H9 (cell line): ENCODE measurements at regions not wholly inside any gene's neighbourhood (a gene's known extent, or its start where the extent isn't known, plus 50 kb on each side); places are given as distances from the start of the nearest gene placed in this dataset.

Experiments
- DNase-seq: peaks from one replicate; pipeline ENCODE4 v3.0.0-alpha.2; 2017
- H2AFZ ChIP-seq: one replicate; pipeline ENCODE4 v1.6.1; 2013; ENCODE audit warnings: mild to moderate bottlenecking, low read length, control low read depth, moderate library complexity
- H2AK5ac ChIP-seq: 2 replicates; pipeline ENCODE4 v1.6.1; 2013; ENCODE audit warnings: low read length, control low read depth, mixed read lengths; ENCODE audit not compliant: insufficient read length
- H2BK120ac ChIP-seq: one replicate; pipeline ENCODE4 v1.6.1; 2013; ENCODE audit warnings: low read depth, mild to moderate bottlenecking, low read length, control low read depth, inconsistent platforms; ENCODE audit not compliant: poor library complexity, severe bottlenecking
- H2BK12ac ChIP-seq: 2 replicates; pipeline ENCODE4 v1.6.1; 2013; ENCODE audit warnings: low read length, control low read depth, mixed read lengths, low read depth; ENCODE audit not compliant: insufficient read length
- H2BK15ac ChIP-seq: 2 replicates; pipeline ENCODE4 v1.6.1; 2013; ENCODE audit warnings: low read depth, low read length, control low read depth
- H2BK20ac ChIP-seq: one replicate; pipeline ENCODE4 v1.6.1; 2013; ENCODE audit warnings: low read depth, mild to moderate bottlenecking, low read length, control low read depth, inconsistent platforms; ENCODE audit not compliant: poor library complexity, severe bottlenecking
- H2BK5ac ChIP-seq: 2 replicates; pipeline ENCODE4 v1.6.1; 2013; ENCODE audit warnings: low read length, control low read depth, mixed read lengths; ENCODE audit not compliant: insufficient read length
- H3K14ac ChIP-seq: 2 replicates; pipeline ENCODE4 v1.6.1; 2013; ENCODE audit warnings: low read length, control low read depth; ENCODE audit not compliant: insufficient read depth
- H3K18ac ChIP-seq: 2 replicates; pipeline ENCODE4 v1.6.1; 2013; ENCODE audit warnings: low read depth, mild to moderate bottlenecking, mixed read lengths, low read length, control low read depth; ENCODE audit not compliant: insufficient read length
- H3K23ac ChIP-seq: 2 replicates; pipeline ENCODE4 v1.6.1; 2013; ENCODE audit warnings: low read length, control low read depth, mixed read lengths, low read depth; ENCODE audit not compliant: insufficient read length
- H3K23me2 ChIP-seq: 2 replicates; pipeline ENCODE4 v1.6.1; 2013; ENCODE audit warnings: low read depth, mild to moderate bottlenecking, mixed read lengths, low read length, control low read depth; ENCODE audit not compliant: insufficient read length, poor library complexity, severe bottlenecking
- H3K27ac ChIP-seq: 2 replicates; pipeline ENCODE4 v1.5.1; 2013; ENCODE audit warnings: low read length, control low read depth, mixed read lengths, low read depth; ENCODE audit not compliant: insufficient read length
- H3K27me3 ChIP-seq: 2 replicates; pipeline ENCODE4 v1.6.1; 2013; ENCODE audit warnings: low read length, control low read depth, inconsistent platforms; ENCODE audit not compliant: insufficient read depth
- H3K4ac ChIP-seq: 2 replicates; pipeline ENCODE4 v1.6.1; 2013; ENCODE audit warnings: low read depth, mild to moderate bottlenecking, control low read depth, inconsistent platforms, low read length, moderate library complexity
- H3K4me1 ChIP-seq: 2 replicates; pipeline ENCODE4 v1.6.1; 2013; ENCODE audit warnings: low read length, control low read depth, inconsistent platforms; ENCODE audit not compliant: insufficient read depth
- H3K4me2 ChIP-seq: 2 replicates; pipeline ENCODE4 v1.6.1; 2013; ENCODE audit warnings: low read length, control low read depth, mixed read lengths; ENCODE audit not compliant: insufficient read length, insufficient read depth
- H3K56ac ChIP-seq: 2 replicates; pipeline ENCODE4 v1.6.1; 2013; ENCODE audit warnings: low read depth, mild to moderate bottlenecking, mixed read lengths, low read length, control low read depth; ENCODE audit not compliant: insufficient read length
- H3K79me1 ChIP-seq: 2 replicates; pipeline ENCODE4 v1.6.1; 2013; ENCODE audit warnings: low read depth, mild to moderate bottlenecking, moderate library complexity, low read length, control low read depth, inconsistent platforms; ENCODE audit not compliant: insufficient read depth, poor library complexity, severe bottlenecking
- H3K79me2 ChIP-seq: 2 replicates; pipeline ENCODE4 v1.6.1; 2013; ENCODE audit warnings: low read length, control low read depth, inconsistent platforms; ENCODE audit not compliant: insufficient read depth
- H3K9ac ChIP-seq: 2 replicates; pipeline ENCODE4 v1.6.1; 2013; ENCODE audit warnings: low read length, control low read depth, mixed read lengths; ENCODE audit not compliant: insufficient read length; ENCODE audit errors: extremely low read depth
- H3K9me3 ChIP-seq: one replicate; pipeline ENCODE4 v1.6.1; 2013; ENCODE audit warnings: low read depth, low read length, inconsistent platforms; ENCODE audit not compliant: control insufficient read depth
- H3T11ph ChIP-seq: one replicate; pipeline ENCODE4 v1.6.1; 2013; ENCODE audit warnings: mild to moderate bottlenecking, low read length, control low read depth, inconsistent platforms
- H4K20me1 ChIP-seq: one replicate; pipeline ENCODE4 v1.6.1; 2013; ENCODE audit not compliant: control insufficient read depth, insufficient read length, insufficient read depth
- H4K5ac ChIP-seq: 2 replicates; pipeline ENCODE4 v1.6.1; 2013; ENCODE audit warnings: low read depth, mild to moderate bottlenecking, mixed read lengths, low read length, control low read depth; ENCODE audit not compliant: insufficient read length
- H4K8ac ChIP-seq: replicated peaks from 2 replicates; pipeline ENCODE4 v1.6.1; 2013; ENCODE audit warnings: low read length, control low read depth, mixed read lengths, low read depth; ENCODE audit not compliant: insufficient read length
- H4K91ac ChIP-seq: 2 replicates; pipeline ENCODE4 v1.6.1; 2013; ENCODE audit warnings: low read depth, mild to moderate bottlenecking, moderate library complexity, mixed read lengths, low read length, control low read depth; ENCODE audit not compliant: insufficient read length
- H3K27ac Mint-ChIP-seq, 3 experiments: 2 replicates in 2 of 3; 3 replicates in 1 of 3; pipeline ENCODE4 v1.8.0; 2020 to 2021; ENCODE audit warnings: mixed read lengths in 3 of 3, mild to moderate bottlenecking in 1 of 3, moderate library complexity in 1 of 3
- H3K27me3 Mint-ChIP-seq: 2 replicates; pipeline ENCODE4 v1.8.0; 2021; ENCODE audit warnings: low read depth, mild to moderate bottlenecking, moderate library complexity, mixed read lengths
- H3K36me3 Mint-ChIP-seq, 3 experiments: 2 replicates in 2 of 3; 3 replicates in 1 of 3; pipeline ENCODE4 v1.8.0; 2020 to 2021; ENCODE audit warnings: low read depth in 3 of 3, mixed read lengths in 3 of 3; ENCODE audit not compliant: insufficient read depth in 1 of 3
- H3K4me1 Mint-ChIP-seq, 2 experiments: 2 replicates each; pipeline ENCODE4 v1.8.0; 2020; ENCODE audit warnings: mixed read lengths in 2 of 2
- H3K4me3 Mint-ChIP-seq, 2 experiments: 2 replicates in 1 of 2; 3 replicates in 1 of 2; pipeline ENCODE4 v1.8.0; 2020 to 2021; ENCODE audit warnings: mild to moderate bottlenecking in 2 of 2, mixed read lengths in 2 of 2, moderate library complexity in 1 of 2
- H3K9me3 Mint-ChIP-seq, 2 experiments: 2 replicates in 1 of 2; 3 replicates in 1 of 2; pipeline ENCODE4 v1.8.0; 2020; ENCODE audit warnings: mild to moderate bottlenecking in 2 of 2, mixed read lengths in 2 of 2, moderate library complexity in 1 of 2
- WGBS: extraction: QIAGEN DNeasy Blood & Tissue Kit; methylation state at CpG from one replicate; pipeline ENCODE4 v1.1.7; 2013; ENCODE audit warnings: missing lambda C conversion rate, low lambda C conversion rate, mixed read lengths; ENCODE audit not compliant: insufficient read length; ENCODE audit errors: extremely low coverage; 5-methylcytosine and 5-hydroxymethylcytosine counted together
- TF ChIP-seq, protein P1 (sequence below): fragments of 200-600 bp; sonication (generic); conservative IDR thresholded peaks from 3 replicates; pipeline ENCODE4 v1.8.0; 2021; ENCODE audit warnings: antibody characterized with exemption, mild to moderate bottlenecking

DNA sequence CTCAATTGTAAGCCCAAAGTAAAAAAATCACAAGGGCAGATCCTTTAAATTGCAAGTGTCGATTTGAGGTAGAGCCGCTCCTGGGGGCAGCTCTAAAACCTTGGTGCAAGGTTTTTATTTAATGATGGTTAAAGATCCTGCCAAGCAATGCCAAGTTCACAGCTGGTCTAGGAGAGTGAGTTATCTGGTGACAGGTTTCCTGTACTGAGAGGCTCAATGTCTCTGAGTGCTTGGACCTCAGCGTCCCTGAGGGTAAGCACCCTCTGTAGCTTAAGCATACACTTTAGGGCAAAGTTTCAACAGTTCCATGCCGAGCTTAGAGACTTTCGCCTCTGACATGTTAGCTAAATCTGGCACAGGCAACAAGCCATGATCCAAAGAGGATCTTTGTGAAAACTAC lies 119.8 kb upstream of the EGFLAM start:
- Histone ChIP-seq H4K5ac (no peak overlapping the region), H2BK12ac (no peak overlapping the region), H3K27ac (no peak overlapping the region), H3K4me1 (no peaks in the 10 kb centered on the region; the same call in 1 of the 2 replicates), H3K18ac (no peak overlapping the region), H3K9ac (no peak overlapping the region), H2BK20ac (no peak overlapping the region), H3T11ph (no peak overlapping the region), H3K27me3 (no peaks in the 10 kb centered on the region), H2AFZ (no peak overlapping the region), H4K8ac (no peak overlapping the region), H3K56ac (no peak overlapping the region), H3K14ac (no peak overlapping the region), H3K79me1 (no peaks in the 10 kb centered on the region), H2BK5ac (no peak overlapping the region), H2BK120ac (no peak overlapping the region), H4K20me1 (no peaks in the 10 kb centered on the region), H3K4ac (no peak overlapping the region), H3K4me2 (no peak overlapping the region), H4K91ac (no peak overlapping the region), H3K79me2 (no peaks in the 10 kb centered on the region), H3K23me2 (no peaks in the 10 kb centered on the region), H3K23ac (no peak overlapping the region), H2AK5ac (no peak overlapping the region), H2BK15ac (no peak overlapping the region), H3K9me3 (no peaks in the 10 kb centered on the region)
- H3K27me3 Mint-ChIP-seq, result no peaks in the 10 kb centered on the region; the same call in 1 of the 2 replicates
- H3K4me1 Mint-ChIP-seq, result peaks cover 11% of the 10 kb centered on the region in 2 experiments
- no peak overlapping the region for H3K27ac Mint-ChIP-seq
- TF ChIP-seq, protein P1, sequence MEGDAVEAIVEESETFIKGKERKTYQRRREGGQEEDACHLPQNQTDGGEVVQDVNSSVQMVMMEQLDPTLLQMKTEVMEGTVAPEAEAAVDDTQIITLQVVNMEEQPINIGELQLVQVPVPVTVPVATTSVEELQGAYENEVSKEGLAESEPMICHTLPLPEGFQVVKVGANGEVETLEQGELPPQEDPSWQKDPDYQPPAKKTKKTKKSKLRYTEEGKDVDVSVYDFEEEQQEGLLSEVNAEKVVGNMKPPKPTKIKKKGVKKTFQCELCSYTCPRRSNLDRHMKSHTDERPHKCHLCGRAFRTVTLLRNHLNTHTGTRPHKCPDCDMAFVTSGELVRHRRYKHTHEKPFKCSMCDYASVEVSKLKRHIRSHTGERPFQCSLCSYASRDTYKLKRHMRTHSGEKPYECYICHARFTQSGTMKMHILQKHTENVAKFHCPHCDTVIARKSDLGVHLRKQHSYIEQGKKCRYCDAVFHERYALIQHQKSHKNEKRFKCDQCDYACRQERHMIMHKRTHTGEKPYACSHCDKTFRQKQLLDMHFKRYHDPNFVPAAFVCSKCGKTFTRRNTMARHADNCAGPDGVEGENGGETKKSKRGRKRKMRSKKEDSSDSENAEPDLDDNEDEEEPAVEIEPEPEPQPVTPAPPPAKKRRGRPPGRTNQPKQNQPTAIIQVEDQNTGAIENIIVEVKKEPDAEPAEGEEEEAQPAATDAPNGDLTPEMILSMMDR, result no peak
- no peaks in the 10 kb centered on the region for H3K9me3 Mint-ChIP-seq
- no peaks in the 10 kb centered on the region for H3K36me3 Mint-ChIP-seq
- no peak overlapping the region for H3K4me3 Mint-ChIP-seq
- no CpG with 5 or more reads among the region's 5 CpGs for whole genome bisulfite sequencing
- DNase-seq, result no peak
